A673 (cell line): ENCODE measurements at regions not wholly inside any gene's neighbourhood (a gene's known extent, or its start where the extent isn't known, plus 50 kb on each side); places are given as distances from the start of the nearest gene placed in this dataset.

ENCODE experiments used
- BruUV-seq: library from RNA; stranded (reverse); fragments of 400-500 nt; replicated peaks from 2 replicates; lab custom pipeline; 2021; lab: Mats Ljungman, UMichigan
- CTCF ChIA-PET: fragments of 300-600 bp; sonication (Branson Sonifier 250); formaldehyde crosslinking; loops from one replicate; lab custom pipeline; 2022; ENCODE audit warnings: antibody characterized with exemption; lab: Charles Lee
- POLR2A ChIA-PET: fragments of 300-600 bp; sonication (Branson Sonifier 250); formaldehyde crosslinking; loops from one replicate; lab custom pipeline; 2022; ENCODE audit warnings: antibody characterized with exemption; ENCODE audit not compliant: low non-redundant PET; lab: Charles Lee
- DNase-seq: peaks from one replicate; pipeline ENCODE4 v3.0.0-alpha.2; 2015; ENCODE audit warnings: low spot score
- H3K27ac ChIP-seq: fragments of 200-600 bp; sonication (generic); 2 replicates; pipeline ENCODE4 v1.5.1; 2016; ENCODE audit warnings: mixed run types, low read depth, mild to moderate bottlenecking, mixed read lengths, antibody characterized with exemption, low read length; ENCODE audit not compliant: poor library complexity, severe bottlenecking
- H3K27me3 ChIP-seq: fragments of 200-600 bp; sonication (generic); replicated peaks from 2 replicates; pipeline ENCODE4 v1.6.1; 2017; ENCODE audit warnings: mixed run types, low read depth, mild to moderate bottlenecking, mixed read lengths, antibody characterized with exemption, low read length; ENCODE audit not compliant: insufficient read depth, poor library complexity
- H3K36me3 ChIP-seq: fragments of 200-600 bp; sonication (generic); 2 replicates; pipeline ENCODE4 v1.6.1; 2016; ENCODE audit warnings: mixed run types, mild to moderate bottlenecking, mixed read lengths, antibody characterized with exemption, low read length; ENCODE audit not compliant: insufficient read depth, poor library complexity, severe bottlenecking
- H3K4me1 ChIP-seq: fragments of 200-600 bp; sonication (generic); 2 replicates; pipeline ENCODE4 v1.6.1; 2017; ENCODE audit warnings: mixed run types, mild to moderate bottlenecking, mixed read lengths, antibody characterized with exemption, low read length; ENCODE audit not compliant: insufficient read depth, poor library complexity, severe bottlenecking
- H3K4me3 ChIP-seq: fragments of 200-600 bp; sonication (generic); 2 replicates; pipeline ENCODE4 v1.5.1; 2016; ENCODE audit warnings: low read depth, mixed run types, mild to moderate bottlenecking, mixed read lengths, low read length; ENCODE audit not compliant: poor library complexity, severe bottlenecking
- H3K9me3 ChIP-seq: fragments of 200-600 bp; sonication (generic); 2 replicates; pipeline ENCODE4 v1.6.1; 2016; ENCODE audit warnings: mixed run types, low read depth, mild to moderate bottlenecking, mixed read lengths, antibody characterized with exemption, low read length; ENCODE audit not compliant: poor library complexity, severe bottlenecking
- EZH2 ChIP-seq: fragments of 200-600 bp; sonication (generic); IDR thresholded peaks from 2 replicates; pipeline ENCODE4 v1.6.1; 2017; ENCODE audit warnings: borderline replicate concordance, low read depth, mild to moderate bottlenecking, mixed read lengths, antibody characterized with exemption, low read length; ENCODE audit not compliant: poor library complexity, severe bottlenecking
- intact Hi-C: fragments of 100-400 bp; cut with micrococcal nuclease; formaldehyde crosslinking; loops from one replicate; pipeline ENCODE4 v1.10.0; 2022; ENCODE audit not compliant: unreplicated experiment
- TF ChIP-seq, protein P1 (sequence below): fragments of 300-800, 200-600 bp; sonication (generic); conservative IDR thresholded peaks from 2 replicates; pipeline ENCODE4 v1.5.1; 2017; ENCODE audit warnings: low read depth, mild to moderate bottlenecking, antibody characterized with exemption, low read length, moderate library complexity, mixed read lengths

- TF ChIP-seq, protein P1, sequence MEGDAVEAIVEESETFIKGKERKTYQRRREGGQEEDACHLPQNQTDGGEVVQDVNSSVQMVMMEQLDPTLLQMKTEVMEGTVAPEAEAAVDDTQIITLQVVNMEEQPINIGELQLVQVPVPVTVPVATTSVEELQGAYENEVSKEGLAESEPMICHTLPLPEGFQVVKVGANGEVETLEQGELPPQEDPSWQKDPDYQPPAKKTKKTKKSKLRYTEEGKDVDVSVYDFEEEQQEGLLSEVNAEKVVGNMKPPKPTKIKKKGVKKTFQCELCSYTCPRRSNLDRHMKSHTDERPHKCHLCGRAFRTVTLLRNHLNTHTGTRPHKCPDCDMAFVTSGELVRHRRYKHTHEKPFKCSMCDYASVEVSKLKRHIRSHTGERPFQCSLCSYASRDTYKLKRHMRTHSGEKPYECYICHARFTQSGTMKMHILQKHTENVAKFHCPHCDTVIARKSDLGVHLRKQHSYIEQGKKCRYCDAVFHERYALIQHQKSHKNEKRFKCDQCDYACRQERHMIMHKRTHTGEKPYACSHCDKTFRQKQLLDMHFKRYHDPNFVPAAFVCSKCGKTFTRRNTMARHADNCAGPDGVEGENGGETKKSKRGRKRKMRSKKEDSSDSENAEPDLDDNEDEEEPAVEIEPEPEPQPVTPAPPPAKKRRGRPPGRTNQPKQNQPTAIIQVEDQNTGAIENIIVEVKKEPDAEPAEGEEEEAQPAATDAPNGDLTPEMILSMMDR, result no peak
- TF ChIP-seq EZH2, result no peak
Measured at GRCh38 chr1:230011333-230012092, 55.5 kb upstream of the GALNT2 start.

DNA sequence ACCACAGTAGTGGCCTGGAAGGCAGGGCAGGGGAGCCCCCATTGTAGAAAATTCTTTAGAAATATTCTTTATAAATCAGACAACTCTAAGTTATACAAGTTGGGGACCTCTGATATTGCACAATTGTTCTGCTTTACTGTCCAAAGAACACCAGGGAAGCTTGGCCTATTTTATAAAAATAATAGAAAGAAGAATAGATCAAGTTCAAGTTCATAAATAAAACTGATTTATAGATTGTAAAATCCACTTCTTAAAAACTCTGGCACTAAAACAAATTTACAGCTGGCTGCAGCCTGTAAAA lies 55.0 kb upstream of the GALNT2 start:
- Histone ChIP-seq H3K4me1 (peaks cover 7% of the 10 kb centered on the region), H3K9me3 (no peaks in the 10 kb centered on the region), H3K36me3 (no peaks in the 10 kb centered on the region), H3K27me3 (no peaks in the 10 kb centered on the region), H3K4me3 (no peak overlapping the region), H3K27ac (no peak overlapping the region)
- ChIA-PET CTCF (no interaction called here), POLR2A (no interaction called here)
- no peak for TF ChIP-seq EZH2
- TF ChIP-seq, protein P1, result no peak
- BruUV-seq, result no TSS peak
- DNase-seq, result no peak
- intact Hi-C loops, result no loop called here

More at GRCh38 chr1:230011333-230012092, 55.5 kb upstream of the GALNT2 start:
- ChIA-PET POLR2A (no interaction called here), CTCF (no interaction called here)
- Histone ChIP-seq H3K9me3 (no peaks in the 10 kb centered on the region), H3K27ac (no peak overlapping the region), H3K4me1 (peaks cover 7% of the 10 kb centered on the region), H3K36me3 (no peaks in the 10 kb centered on the region), H3K27me3 (no peaks in the 10 kb centered on the region), H3K4me3 (no peak overlapping the region)
- peak; percentile 34 for DNase-seq
- intact Hi-C loops, result no loop called here
- no TSS peak for BruUV-seq

GRCh38 chr1:230012741-230013140 lies 54.3 kb upstream of the GALNT2 start:
- Histone ChIP-seq H3K36me3 (no peaks in the 10 kb centered on the region), H3K4me1 (peaks cover 7% of the 10 kb centered on the region), H3K27me3 (no peaks in the 10 kb centered on the region), H3K9me3 (no peaks in the 10 kb centered on the region), H3K27ac (no peak overlapping the region), H3K4me3 (no peak overlapping the region)
- intact Hi-C loops, result no loop called here
- no peak for DNase-seq
- BruUV-seq, result no TSS peak
- no peak for TF ChIP-seq EZH2
- TF ChIP-seq, protein P1, result no peak
- ChIA-PET CTCF (no interaction called here), POLR2A (no interaction called here)
